Thyroid gland (tissue), 4 donors: ENCODE measurements at regions not wholly inside any gene's neighbourhood (a gene's known extent, or its start where the extent isn't known, plus 50 kb on each side); places are given as distances from the start of the nearest gene placed in this dataset.

Experiments used
- CTCF ChIP-seq, 6 experiments: fragments of 200-600 bp in 3 of 6; fragments of 450-650 bp in 3 of 6; sonication (generic) in 3 of 6; IDR thresholded peaks; one replicate each; pipeline ENCODE4 v1.5.1; 2016 to 2019; ENCODE audit warnings: antibody characterized with exemption in 6 of 6, mild to moderate bottlenecking in 2 of 6, inconsistent platforms in 1 of 6, moderate library complexity in 1 of 6
- POLR2A ChIP-seq, 2 donors: fragments of 450-650 bp; IDR thresholded peaks; one replicate each; pipeline ENCODE4 v1.6.1; 2017; ENCODE audit warnings: antibody characterized with exemption in 2 of 2, mild to moderate bottlenecking in 2 of 2, moderate library complexity in 1 of 2

- TF ChIP-seq CTCF (IDR thresholded peaks at IDR 0.05) = no peak
- no peak for TF ChIP-seq POLR2A (IDR thresholded peaks at IDR 0.05)
Observed at GRCh38 chr3:147740928-147741327, 331.8 kb downstream of the ZIC1 start.
